Stimulated activated naive CD8-positive, alpha-beta T cell treated with anti-CD3 and anti-CD28 coated beads, Interleukin-15, Interleukin-2, amounts not matched to agents 100 ng/mL and 50 ng/mL, for 24 hours (primary cell): ENCODE measurements at regions not wholly inside any gene's neighbourhood (a gene's known extent, or its start where the extent isn't known, plus 50 kb on each side); places are given as distances from the start of the nearest gene placed in this dataset.
"Not testable (repeated sequence)": the region's sequence is repeated elsewhere in the genome, so short reads cannot be mapped to it uniquely, and the experiment has no call there.

ENCODE experiments used
- H3K27ac Mint-ChIP-seq: one replicate; pipeline ENCODE4 v1.8.0; 2021; ENCODE audit warnings: mild to moderate bottlenecking, mixed read lengths
- H3K27me3 Mint-ChIP-seq: one replicate; pipeline ENCODE4 v1.8.0; 2021; ENCODE audit warnings: mixed read lengths
- H3K36me3 Mint-ChIP-seq: one replicate; pipeline ENCODE4 v1.8.0; 2021; ENCODE audit warnings: low read depth, mixed read lengths
- H3K4me1 Mint-ChIP-seq: one replicate; pipeline ENCODE4 v1.8.0; 2021; ENCODE audit warnings: low read depth, mixed read lengths
- H3K4me3 Mint-ChIP-seq: one replicate; pipeline ENCODE4 v1.8.0; 2021; ENCODE audit warnings: mild to moderate bottlenecking, mixed read lengths
- H3K9me3 Mint-ChIP-seq: one replicate; pipeline ENCODE4 v1.8.0; 2021; ENCODE audit warnings: mixed read lengths

GRCh38 chr10:3969876-3970666 is 185.1 kb upstream of the KLF6 start:
- Mint-ChIP-seq H3K36me3 (no peaks in the 10 kb centered on the region), H3K4me1 (peaks cover 44% of the 10 kb centered on the region), H3K4me3 (peak overlapping the region; percentile 27), H3K9me3 (peaks cover 4% of the 10 kb centered on the region), H3K27ac (peak overlapping the region; percentile 79), H3K27me3 (no peaks in the 10 kb centered on the region)

- Mint-ChIP-seq H3K27me3 (no peaks in the 10 kb centered on the region), H3K4me3 (no peak overlapping the region), H3K36me3 (no peaks in the 10 kb centered on the region), H3K4me1 (peaks cover 41% of the 10 kb centered on the region), H3K27ac (no peak overlapping the region), H3K9me3 (no peaks in the 10 kb centered on the region)
Measured at GRCh38 chr10:3968727-3969126, 183.7 kb upstream of the KLF6 start.

DNA sequence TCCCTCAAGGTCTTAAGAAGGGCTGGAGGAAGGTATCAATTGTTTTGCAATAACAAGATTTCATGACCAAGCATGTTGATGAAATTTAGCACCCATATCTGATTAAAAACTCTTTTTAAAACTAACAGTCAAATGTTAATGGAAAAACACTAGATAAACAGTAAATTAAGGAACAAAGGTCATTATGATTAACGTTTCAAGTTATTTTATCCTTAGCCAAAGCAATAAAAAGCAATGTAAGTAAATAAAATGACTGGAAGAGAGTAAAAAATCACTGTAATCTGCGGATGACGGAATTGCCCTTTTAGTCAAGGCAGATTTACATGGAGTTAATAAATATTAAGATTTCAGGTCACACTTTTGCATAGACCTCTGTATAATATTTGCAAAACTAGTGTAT is 179.5 kb upstream of the KLF6 start:
- no peak overlapping the region for H3K27ac Mint-ChIP-seq
- no peaks in the 10 kb centered on the region for H3K27me3 Mint-ChIP-seq
- no peaks in the 10 kb centered on the region for H3K36me3 Mint-ChIP-seq
- H3K4me3 Mint-ChIP-seq: no peak overlapping the region
- peaks cover 32% of the 10 kb centered on the region for H3K4me1 Mint-ChIP-seq
- H3K9me3 Mint-ChIP-seq: no peaks in the 10 kb centered on the region

DNA sequence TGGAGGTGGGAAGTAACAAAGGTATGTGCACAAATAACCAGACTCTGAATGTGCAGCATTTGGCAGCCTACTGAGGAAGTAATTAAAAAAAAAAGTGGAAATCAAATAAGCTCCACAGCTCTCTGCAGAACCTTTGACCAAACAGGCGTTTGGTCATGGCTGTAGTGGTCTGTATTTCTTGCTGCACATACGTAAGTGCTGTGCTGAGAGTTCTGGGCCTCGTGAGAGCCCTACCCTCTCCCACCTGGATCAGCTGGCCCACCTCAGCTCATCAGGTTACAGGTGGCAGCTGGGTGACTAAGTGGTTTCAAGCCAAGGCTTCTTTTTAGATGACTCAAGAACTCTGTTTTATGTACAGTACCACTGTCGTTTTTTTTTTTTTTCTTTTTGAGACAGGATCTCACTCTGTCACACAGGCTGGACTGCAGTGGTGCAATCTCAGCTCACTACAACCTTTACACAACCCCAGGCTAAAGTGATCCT is 178.2 kb upstream of the KLF6 start:
- Mint-ChIP-seq H3K4me3 (no peak overlapping the region), H3K27ac (no peak overlapping the region), H3K9me3 (no peaks in the 10 kb centered on the region), H3K27me3 (no peaks in the 10 kb centered on the region), H3K4me1 (peaks cover 33% of the 10 kb centered on the region), H3K36me3 (no peaks in the 10 kb centered on the region)

DNA sequence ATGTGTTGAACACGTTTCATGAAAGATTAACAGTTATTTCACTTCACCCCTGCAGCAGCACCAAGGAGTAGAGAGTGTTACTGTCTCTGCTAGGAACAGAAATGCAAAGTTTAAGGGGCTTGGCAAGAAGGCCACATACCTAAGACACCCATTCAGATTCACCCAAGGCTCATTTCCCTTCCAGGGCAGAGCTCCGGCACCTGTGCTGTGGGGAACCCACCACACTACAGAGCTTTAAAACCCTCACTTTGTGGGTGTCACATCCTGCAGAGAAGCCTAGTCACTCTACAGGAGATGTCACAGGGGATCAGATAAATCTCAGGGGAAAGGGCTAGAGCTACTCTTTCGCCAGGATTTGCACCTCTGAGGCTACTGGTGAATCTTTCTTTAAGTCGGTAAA is 176.1 kb upstream of the KLF6 start:
- no peaks in the 10 kb centered on the region for H3K9me3 Mint-ChIP-seq
- H3K4me3 Mint-ChIP-seq: no peak overlapping the region

DNA sequence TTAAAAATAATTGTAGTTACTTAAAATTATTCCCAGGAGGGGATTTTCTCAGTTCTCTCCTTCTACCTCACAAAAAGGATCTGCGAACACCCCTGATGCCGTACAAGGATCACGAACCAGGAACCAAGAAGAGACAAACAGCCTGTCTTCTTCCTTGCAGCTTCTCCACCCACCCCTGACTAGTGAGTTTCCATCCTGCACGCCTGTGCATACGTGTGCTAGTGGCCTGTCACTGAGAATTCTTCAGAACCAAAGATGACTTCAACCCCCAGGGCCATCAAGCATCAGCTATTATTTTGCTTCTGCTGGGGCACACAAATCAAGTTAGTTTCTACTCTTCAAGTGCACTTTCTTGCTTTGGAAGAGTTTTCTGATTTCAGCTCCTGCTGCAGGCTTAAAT is 175.5 kb upstream of the KLF6 start:
- H3K27ac Mint-ChIP-seq: no peak overlapping the region
- H3K36me3 Mint-ChIP-seq: no peaks in the 10 kb centered on the region
- H3K4me1 Mint-ChIP-seq: peaks cover 33% of the 10 kb centered on the region
- H3K9me3 Mint-ChIP-seq: no peaks in the 10 kb centered on the region
- H3K27me3 Mint-ChIP-seq: no peaks in the 10 kb centered on the region
- H3K4me3 Mint-ChIP-seq: no peak overlapping the region

More for the DNA sequence above, 176.1 kb upstream of the KLF6 start:
- peak overlapping the region; percentile 73 for H3K27ac Mint-ChIP-seq
- H3K4me1 Mint-ChIP-seq: peaks cover 33% of the 10 kb centered on the region
- no peaks in the 10 kb centered on the region for H3K36me3 Mint-ChIP-seq
- no peaks in the 10 kb centered on the region for H3K27me3 Mint-ChIP-seq

DNA sequence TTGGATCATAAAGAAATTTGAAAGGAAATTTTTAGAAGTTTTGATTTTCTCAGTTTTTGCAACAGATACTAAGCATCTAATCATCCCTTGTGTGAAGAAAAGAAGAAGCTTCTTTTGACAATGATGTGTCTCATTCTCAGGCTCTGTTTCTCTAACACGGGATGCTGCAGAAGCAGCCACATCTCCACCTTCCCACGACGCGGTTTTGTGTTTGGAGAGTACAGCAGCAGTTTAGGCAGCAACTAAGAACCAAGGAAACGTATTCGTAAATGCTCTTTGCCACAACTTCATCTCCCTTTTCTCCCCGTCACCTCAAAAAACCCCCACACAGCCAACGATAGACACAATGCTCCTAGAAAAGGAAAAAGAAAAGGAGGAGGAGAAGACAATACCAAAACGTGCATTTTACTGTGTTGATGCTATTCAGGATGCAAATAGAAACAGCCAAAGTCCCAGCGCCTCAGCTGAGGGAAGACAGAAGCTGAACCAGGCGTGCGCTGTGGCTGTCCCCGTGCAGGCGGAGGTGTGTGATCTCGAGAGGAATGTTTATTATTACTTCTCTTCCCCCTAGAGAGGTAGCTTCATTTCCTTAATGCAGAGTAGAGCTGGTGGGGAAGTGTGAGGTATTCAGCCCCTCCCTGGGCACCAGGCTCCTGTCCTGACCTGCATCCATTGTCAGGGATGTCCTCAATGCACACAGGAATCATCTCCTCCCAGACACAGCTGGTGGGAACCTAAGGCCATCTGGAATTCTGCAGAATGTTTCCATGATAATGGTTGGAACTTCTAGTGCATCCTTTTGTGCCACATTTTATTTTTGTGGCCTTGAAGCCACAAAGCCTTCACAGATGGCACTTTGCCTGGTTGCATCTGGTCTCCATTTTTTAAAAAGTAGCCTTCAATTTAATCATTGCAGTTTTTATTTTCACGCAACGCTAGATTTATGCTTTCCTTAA is 174.6 kb upstream of the KLF6 start:
- Mint-ChIP-seq H3K27me3 (no peaks in the 10 kb centered on the region), H3K27ac (peak overlapping the region; percentile 42), H3K36me3 (no peaks in the 10 kb centered on the region), H3K9me3 (no peaks in the 10 kb centered on the region), H3K4me3 (peak overlapping the region; percentile 30), H3K4me1 (peaks cover 33% of the 10 kb centered on the region)

DNA sequence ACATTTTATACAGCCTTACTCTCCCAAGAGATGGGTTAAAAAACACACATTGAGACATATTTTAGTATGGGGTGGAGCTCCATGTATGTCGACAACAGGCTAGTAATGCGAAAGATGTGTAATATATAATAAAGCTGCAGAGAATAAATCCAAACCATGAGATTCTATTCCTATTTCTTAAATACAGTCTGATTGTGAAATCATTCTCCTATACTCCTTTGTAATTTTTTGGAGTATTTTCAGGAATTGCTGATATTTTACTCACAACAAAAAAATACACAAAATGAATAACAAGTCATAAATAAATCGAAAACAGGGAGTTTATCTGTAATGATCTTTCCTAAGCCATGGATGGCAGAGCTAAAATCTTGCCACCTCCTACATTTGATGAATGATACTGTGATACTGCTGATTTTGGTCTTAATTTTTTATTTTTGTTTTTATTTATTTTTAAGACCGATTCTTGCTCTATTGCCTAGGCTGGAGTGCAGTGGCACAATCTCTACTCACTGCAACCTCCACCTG is 173.5 kb upstream of the KLF6 start:
- Mint-ChIP-seq H3K27ac (no peak overlapping the region), H3K36me3 (no peaks in the 10 kb centered on the region), H3K4me1 (peaks cover 33% of the 10 kb centered on the region), H3K4me3 (no peak overlapping the region), H3K27me3 (no peaks in the 10 kb centered on the region), H3K9me3 (no peaks in the 10 kb centered on the region)

DNA sequence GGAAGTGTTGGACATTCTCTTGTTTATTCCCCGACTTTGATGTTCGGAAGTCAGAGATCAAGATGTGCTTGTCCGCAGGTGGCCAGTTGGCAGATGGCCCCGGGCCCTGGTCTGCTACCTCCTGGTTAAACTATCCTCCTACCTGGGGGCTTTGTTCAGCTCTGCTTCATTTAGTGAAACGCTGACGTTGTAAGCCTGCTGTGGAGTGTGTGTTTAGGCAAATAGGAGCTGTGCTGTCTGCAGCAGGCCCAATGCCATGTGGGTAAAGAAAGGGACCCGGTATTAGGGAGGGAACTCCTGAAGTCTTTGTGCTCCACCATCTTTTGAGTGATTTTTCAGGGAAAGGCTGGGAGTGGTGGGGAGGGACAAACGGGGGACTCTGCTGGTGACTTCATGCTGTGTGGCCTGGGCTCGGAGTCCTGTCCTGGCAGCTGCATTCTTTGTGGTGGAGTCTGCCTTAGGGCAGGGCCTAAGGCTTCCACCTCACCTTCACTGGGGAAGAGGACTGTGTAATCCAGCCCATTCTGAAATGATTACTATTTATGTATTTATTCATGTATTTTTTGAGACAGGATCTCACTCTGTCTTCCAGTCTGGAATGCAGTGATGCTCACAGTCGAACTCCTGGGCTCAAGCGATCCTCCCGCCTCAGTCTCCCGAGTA is 171.1 kb upstream of the KLF6 start:
- H3K4me1 Mint-ChIP-seq: peaks cover 22% of the 10 kb centered on the region

DNA sequence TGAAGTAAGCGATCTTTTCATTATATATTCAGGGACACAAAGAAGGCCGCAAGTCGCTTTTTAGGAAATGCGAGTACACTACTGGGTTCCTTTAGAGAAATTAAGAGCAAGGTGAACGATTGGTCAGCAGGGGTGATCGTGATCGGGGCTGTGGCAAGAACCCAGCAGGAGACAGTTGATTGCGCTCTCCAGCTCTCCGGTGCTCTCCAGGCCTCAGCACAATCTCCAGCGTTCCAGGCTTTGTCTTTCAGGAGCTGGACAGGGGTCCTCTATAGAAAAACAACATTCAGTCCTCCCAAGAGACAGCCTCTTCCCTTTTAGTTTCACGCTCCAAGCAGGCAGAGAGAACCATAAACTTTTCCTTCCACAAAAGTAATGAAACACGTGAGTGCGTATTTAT is 170.5 kb upstream of the KLF6 start:
- Mint-ChIP-seq H3K4me1 (peaks cover 22% of the 10 kb centered on the region), H3K9me3 (no peaks in the 10 kb centered on the region), H3K36me3 (no peaks in the 10 kb centered on the region), H3K27me3 (no peaks in the 10 kb centered on the region), H3K4me3 (no peak overlapping the region), H3K27ac (no peak overlapping the region)

More for the DNA sequence above, 171.1 kb upstream of the KLF6 start:
- Mint-ChIP-seq H3K27ac (no peak overlapping the region), H3K27me3 (no peaks in the 10 kb centered on the region), H3K9me3 (no peaks in the 10 kb centered on the region), H3K36me3 (no peaks in the 10 kb centered on the region), H3K4me3 (no peak overlapping the region)

- no peaks in the 10 kb centered on the region for H3K36me3 Mint-ChIP-seq
- no peak overlapping the region for H3K27ac Mint-ChIP-seq
- H3K27me3 Mint-ChIP-seq: no peaks in the 10 kb centered on the region
- no peaks in the 10 kb centered on the region for H3K9me3 Mint-ChIP-seq
- H3K4me3 Mint-ChIP-seq: no peak overlapping the region
- peaks cover 22% of the 10 kb centered on the region for H3K4me1 Mint-ChIP-seq
Measured at GRCh38 chr10:3954615-3955014, 169.6 kb upstream of the KLF6 start.

GRCh38 chr10:3954007-3954406 is 169.0 kb upstream of the KLF6 start:
- H3K4me3 Mint-ChIP-seq, H3K27ac Mint-ChIP-seq, H3K27me3 Mint-ChIP-seq, H3K9me3 Mint-ChIP-seq, H3K36me3 Mint-ChIP-seq: not testable (repeated sequence)
- peaks cover 24% of the 10 kb centered on the region for H3K4me1 Mint-ChIP-seq

- Mint-ChIP-seq H3K9me3 (no peaks in the 10 kb centered on the region), H3K36me3 (no peaks in the 10 kb centered on the region), H3K4me1 (peaks cover 40% of the 10 kb centered on the region), H3K27me3 (no peaks in the 10 kb centered on the region), H3K27ac (no peak overlapping the region), H3K4me3 (no peak overlapping the region)
Measured at GRCh38 chr10:3951993-3952392, 167.0 kb upstream of the KLF6 start.

- no peaks in the 10 kb centered on the region for H3K36me3 Mint-ChIP-seq
- peak overlapping the region; percentile 48 for H3K4me3 Mint-ChIP-seq
- H3K27me3 Mint-ChIP-seq: no peaks in the 10 kb centered on the region
- peaks cover 52% of the 10 kb centered on the region for H3K4me1 Mint-ChIP-seq
- no peaks in the 10 kb centered on the region for H3K9me3 Mint-ChIP-seq
- peak overlapping the region; percentile 52 for H3K27ac Mint-ChIP-seq
Measured at GRCh38 chr10:3950676-3951275, 165.8 kb upstream of the KLF6 start.
